IPS-18a (cell line): ENCODE measurements at regions not wholly inside any gene's neighbourhood (a gene's known extent, or its start where the extent isn't known, plus 50 kb on each side); places are given as distances from the start of the nearest gene placed in this dataset.
"Not testable (repeated sequence)": the region's sequence is repeated elsewhere in the genome, so short reads cannot be mapped to it uniquely, and the experiment has no call there.

Experiments used
- H3K27ac ChIP-seq: one replicate; pipeline ENCODE4 v1.5.1; 2013; ENCODE audit warnings: low read length
- H3K27me3 ChIP-seq: one replicate; pipeline ENCODE4 v1.6.1; 2013; ENCODE audit warnings: mild to moderate bottlenecking, low read length; ENCODE audit not compliant: control insufficient read depth, insufficient read depth
- H3K36me3 ChIP-seq: one replicate; pipeline ENCODE4 v1.6.1; 2013; ENCODE audit warnings: low read depth, low read length; ENCODE audit not compliant: control insufficient read depth
- H3K4me1 ChIP-seq: one replicate; pipeline ENCODE4 v1.6.1; 2013; ENCODE audit warnings: low read depth, low read length; ENCODE audit not compliant: control insufficient read depth
- H3K4me3 ChIP-seq: one replicate; pipeline ENCODE4 v1.5.1; 2013; ENCODE audit warnings: low read length
- H3K9ac ChIP-seq: one replicate; pipeline ENCODE4 v1.6.1; 2013; ENCODE audit warnings: mild to moderate bottlenecking, low read length, moderate library complexity
- H3K9me3 ChIP-seq: one replicate; pipeline ENCODE4 v1.6.1; 2013; ENCODE audit warnings: low read depth, low read length; ENCODE audit not compliant: control insufficient read depth

- H3K4me3 ChIP-seq, H3K4me1 ChIP-seq, H3K27me3 ChIP-seq, H3K9ac ChIP-seq, H3K9me3 ChIP-seq, H3K27ac ChIP-seq, H3K36me3 ChIP-seq: not testable (repeated sequence)
Measured at GRCh38 chr1:145553795-145554194, 54.0 kb upstream of the GPR89A start.

GRCh38 chr1:145545055-145545454, 62.7 kb upstream of the GPR89A start:
- no peaks in the 10 kb centered on the region for H3K36me3 ChIP-seq
- no peak overlapping the region for H3K27ac ChIP-seq
- no peak overlapping the region for H3K4me3 ChIP-seq

GRCh38 chr1:145541685-145542084, 66.1 kb upstream of the GPR89A start:
- H3K4me1 ChIP-seq, H3K4me3 ChIP-seq, H3K9ac ChIP-seq, H3K27ac ChIP-seq, H3K27me3 ChIP-seq, H3K36me3 ChIP-seq, H3K9me3 ChIP-seq: not testable (repeated sequence)

More at GRCh38 chr1:145545055-145545454, 62.7 kb upstream of the GPR89A start:
- H3K4me1 ChIP-seq = no peaks in the 10 kb centered on the region
- no peaks in the 10 kb centered on the region for H3K9me3 ChIP-seq
- no peaks in the 10 kb centered on the region for H3K27me3 ChIP-seq
- H3K9ac ChIP-seq = no peak overlapping the region

GRCh38 chr1:145541246-145541645, 66.5 kb upstream of the GPR89A start:
- H3K27me3 ChIP-seq, H3K9me3 ChIP-seq, H3K9ac ChIP-seq, H3K27ac ChIP-seq, H3K4me3 ChIP-seq, H3K4me1 ChIP-seq, H3K36me3 ChIP-seq: not testable (repeated sequence)

- H3K9ac ChIP-seq = not testable (repeated sequence)
Measured at GRCh38 chr1:145538118-145538882, 69.5 kb upstream of the GPR89A start.

GRCh38 chr1:145537003-145537402, 70.8 kb upstream of the GPR89A start:
- not testable (repeated sequence) for H3K9ac ChIP-seq, H3K9me3 ChIP-seq, H3K36me3 ChIP-seq, H3K27me3 ChIP-seq, H3K27ac ChIP-seq, H3K4me3 ChIP-seq, H3K4me1 ChIP-seq

More at GRCh38 chr1:145538118-145538882, 69.5 kb upstream of the GPR89A start:
- not testable (repeated sequence) for H3K4me1 ChIP-seq, H3K27ac ChIP-seq, H3K4me3 ChIP-seq, H3K27me3 ChIP-seq, H3K36me3 ChIP-seq, H3K9me3 ChIP-seq

GRCh38 chr1:145535461-145535860, 72.3 kb upstream of the GPR89A start:
- not testable (repeated sequence) for H3K9ac ChIP-seq, H3K9me3 ChIP-seq, H3K4me1 ChIP-seq, H3K4me3 ChIP-seq, H3K27me3 ChIP-seq, H3K27ac ChIP-seq, H3K36me3 ChIP-seq

- H3K9ac ChIP-seq = not testable (repeated sequence)
Measured at GRCh38 chr1:145528068-145528564, 79.7 kb upstream of the GPR89A start.

GRCh38 chr1:145520159-145520558, 87.6 kb upstream of the GPR89A start:
- not testable (repeated sequence) for H3K27ac ChIP-seq, H3K4me1 ChIP-seq, H3K9me3 ChIP-seq, H3K27me3 ChIP-seq, H3K9ac ChIP-seq, H3K36me3 ChIP-seq, H3K4me3 ChIP-seq

More at GRCh38 chr1:145528068-145528564, 79.7 kb upstream of the GPR89A start:
- H3K36me3 ChIP-seq, H3K27me3 ChIP-seq, H3K4me1 ChIP-seq, H3K27ac ChIP-seq, H3K4me3 ChIP-seq, H3K9me3 ChIP-seq: not testable (repeated sequence)

- not testable (repeated sequence) for H3K9me3 ChIP-seq, H3K9ac ChIP-seq, H3K4me3 ChIP-seq, H3K27me3 ChIP-seq, H3K36me3 ChIP-seq, H3K4me1 ChIP-seq, H3K27ac ChIP-seq
Measured at GRCh38 chr1:145519302-145519701, 88.5 kb upstream of the GPR89A start.

GRCh38 chr1:145513017-145513416, 87.6 kb upstream of the NBPF20 start:
- not testable (repeated sequence) for H3K9me3 ChIP-seq, H3K36me3 ChIP-seq, H3K27me3 ChIP-seq, H3K4me3 ChIP-seq, H3K4me1 ChIP-seq, H3K27ac ChIP-seq, H3K9ac ChIP-seq

- not testable (repeated sequence) for H3K36me3 ChIP-seq, H3K27ac ChIP-seq, H3K27me3 ChIP-seq, H3K9ac ChIP-seq, H3K4me3 ChIP-seq, H3K4me1 ChIP-seq, H3K9me3 ChIP-seq
Measured at GRCh38 chr1:145508053-145508452, 82.7 kb upstream of the NBPF20 start.
